ENCODE measurements at regions not wholly inside any gene's neighbourhood (a gene's known extent, or its start where the extent isn't known, plus 50 kb on each side); places are given as distances from the start of the nearest gene placed in this dataset.
"Not testable (repeated sequence)": the region's sequence is repeated elsewhere in the genome, so short reads cannot be mapped to it uniquely, and the experiment has no call there.

DNA sequence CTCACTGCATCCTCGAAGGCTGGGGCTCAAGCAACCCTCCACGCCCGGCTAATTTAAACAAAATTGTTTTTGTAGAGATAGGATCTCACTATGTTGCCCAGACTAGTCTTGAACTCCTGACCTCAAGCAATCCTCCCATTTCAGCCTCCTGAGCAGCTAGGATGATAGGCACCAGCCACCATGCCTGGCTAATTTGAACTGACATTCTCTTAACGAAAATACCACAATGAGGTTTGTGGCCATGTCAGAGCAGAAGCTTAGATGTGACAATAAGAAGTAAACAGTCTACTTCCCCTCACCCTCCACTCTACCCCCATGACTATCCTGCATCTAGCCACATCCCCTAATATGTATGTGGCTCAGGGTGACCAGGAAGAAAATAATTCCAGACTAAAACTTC is 74.8 kb upstream of the PLCB4 start:
- peak in 1 of 5 experiments; percentile 22 for DNase-seq

DNA sequence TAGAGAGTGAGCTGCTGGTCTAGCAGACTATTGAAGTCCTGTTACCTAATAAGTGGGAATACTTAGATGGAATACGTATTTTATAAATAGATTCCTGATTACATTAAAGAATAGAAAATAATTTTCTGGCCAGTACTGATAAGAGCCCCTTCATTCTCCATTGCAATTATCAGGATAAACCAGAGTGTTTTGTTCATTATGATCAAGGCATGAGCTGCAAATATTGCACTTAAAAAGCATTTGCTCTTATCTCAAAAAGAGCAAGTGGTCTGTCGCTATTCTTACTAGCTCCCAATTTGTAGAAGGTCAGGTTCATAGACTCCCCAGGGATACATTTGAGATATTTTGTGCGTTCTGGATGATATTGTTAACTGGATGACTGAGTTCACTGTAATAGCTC is 73.1 kb upstream of the PLCB4 start:
- no peak for DNase-seq

- DNase-seq = no peak
These were observed 71.9 kb upstream of the PLCB4 start for GRCh38 chr20:8996817-8997512.

GRCh38 chr20:8997701-8998117 is 71.2 kb upstream of the PLCB4 start:
- DNase-seq = no peak

- no peak for DNase-seq
These were observed 57.8 kb upstream of the PLCB4 start for GRCh38 chr20:9011121-9011520.

DNA sequence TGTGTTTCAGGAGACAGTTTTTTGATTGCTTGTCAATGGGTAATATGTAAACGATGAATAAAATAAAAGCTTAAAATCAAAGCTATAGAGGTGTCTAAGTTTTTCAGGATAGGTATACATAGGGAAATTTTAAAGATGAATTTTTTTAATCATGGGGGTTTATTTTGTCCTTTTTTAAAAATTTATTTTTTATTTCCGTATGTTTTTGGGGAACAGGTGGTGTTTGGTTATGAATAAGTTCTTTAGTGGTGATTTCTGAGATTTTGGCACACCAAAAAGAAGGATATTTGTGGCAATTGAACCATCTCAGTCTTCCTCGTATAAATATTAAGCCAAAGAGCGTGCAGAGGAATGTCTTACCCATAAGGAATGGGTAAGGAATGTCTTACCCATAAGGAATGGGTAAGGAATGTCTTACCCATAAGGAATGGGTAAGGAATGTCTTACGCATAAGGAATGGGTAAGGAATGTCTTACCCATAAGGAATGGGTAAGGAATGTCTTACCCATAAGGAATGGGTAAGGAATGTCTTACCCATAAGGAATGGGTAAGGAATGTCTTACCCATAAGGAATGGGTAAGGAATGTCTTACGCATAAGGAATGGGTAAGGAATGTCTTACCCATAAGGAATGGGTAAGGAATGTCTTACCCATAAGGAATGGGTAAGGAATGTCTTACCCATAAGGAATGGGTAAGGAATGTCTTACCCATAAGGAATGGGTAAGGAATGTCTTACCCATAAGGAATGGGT is 53.5 kb upstream of the PLCB4 start:
- not testable (repeated sequence) for DNase-seq

DNA sequence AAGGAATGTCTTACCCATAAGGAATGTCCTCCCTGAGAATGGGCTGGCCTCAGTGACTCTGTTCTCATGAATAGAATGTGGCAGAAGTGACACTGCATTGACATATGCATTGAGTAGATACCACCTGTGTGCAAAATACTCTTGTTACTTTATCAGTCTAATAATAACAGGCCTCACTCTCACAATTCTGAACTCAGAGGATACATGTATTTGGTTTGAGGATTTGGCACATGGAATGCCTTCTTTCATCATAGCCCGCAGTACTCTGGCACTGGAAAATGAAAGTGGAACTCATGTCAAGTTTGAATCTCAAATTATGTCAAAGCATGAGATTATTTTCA is 52.9 kb upstream of the PLCB4 start:
- no peak for DNase-seq

- no peak for DNase-seq
These were observed 50.5 kb upstream of the PLCB4 start for GRCh38 chr20:9018346-9018745.

All from T-helper 2 cell (primary cell).